IMR-90 (cell line): ENCODE measurements at regions not wholly inside any gene's neighbourhood (a gene's known extent, or its start where the extent isn't known, plus 50 kb on each side); places are given as distances from the start of the nearest gene placed in this dataset.

ENCODE experiments used
- ATAC-seq: fragments of 200-7000 bp; cut with Tn5 transposase; 2 replicates; pipeline ENCODE4 v1.9.1; 2020; ENCODE audit warnings: low read depth, mild to moderate bottlenecking, moderate library complexity
- BruUV-seq: library from RNA; stranded (reverse); fragments of 400-500 nt; replicated peaks from 2 replicates; lab custom pipeline; 2021; lab: Mats Ljungman, UMichigan
- CTCF ChIA-PET: fragments of 300-600 bp; formaldehyde crosslinking; extraction: SDS; loops from one replicate; lab custom pipeline; 2021; ENCODE audit warnings: antibody characterized with exemption; lab: Yijun Ruan, JAX
- POLR2A ChIA-PET: fragments of 300-600 bp; sonication (Branson Sonifier 250); formaldehyde crosslinking; loops from one replicate; lab custom pipeline; 2022; ENCODE audit warnings: antibody characterized with exemption; ENCODE audit not compliant: unreplicated experiment; lab: Charles Lee
- DNase-seq: peaks from one replicate; pipeline ENCODE4 v3.0.0; 2013
- H2AFZ ChIP-seq: replicated peaks from 2 replicates; pipeline ENCODE3; 2013; ENCODE audit warnings: low read length, mild to moderate bottlenecking; ENCODE audit not compliant: poor library complexity
- H2AK5ac ChIP-seq: 2 replicates; pipeline ENCODE4 v1.6.1; 2013; ENCODE audit warnings: low read depth, low read length, inconsistent platforms
- H2AK9ac ChIP-seq: replicated peaks from 2 replicates; pipeline ENCODE3; 2013; ENCODE audit warnings: mild to moderate bottlenecking, low read depth, low read length, moderate library complexity; ENCODE audit not compliant: poor library complexity
- H2BK120ac ChIP-seq: 2 replicates; pipeline ENCODE4 v1.6.1; 2013; ENCODE audit warnings: low read depth, low read length, inconsistent platforms
- H2BK15ac ChIP-seq: 3 replicates; pipeline ENCODE4 v1.6.1; 2013; ENCODE audit warnings: low read depth, low read length, inconsistent platforms
- H2BK20ac ChIP-seq: 2 replicates; pipeline ENCODE4 v1.6.1; 2013; ENCODE audit warnings: low read depth, mild to moderate bottlenecking, inconsistent platforms, low read length, moderate library complexity
- H2BK5ac ChIP-seq: 2 replicates; pipeline ENCODE4 v1.6.1; 2013; ENCODE audit warnings: mild to moderate bottlenecking, low read depth, low read length, inconsistent platforms; ENCODE audit not compliant: poor library complexity, severe bottlenecking
- H3K14ac ChIP-seq: replicated peaks from 2 replicates; pipeline ENCODE4 v1.6.1; 2013; ENCODE audit warnings: low read depth, low read length, inconsistent platforms
- H3K18ac ChIP-seq: 2 replicates; pipeline ENCODE4 v1.6.1; 2013; ENCODE audit warnings: low read depth, low read length, control low read depth
- H3K23ac ChIP-seq: 2 replicates; pipeline ENCODE4 v1.6.1; 2013; ENCODE audit warnings: low read depth, low read length, inconsistent platforms
- H3K27ac ChIP-seq: 2 replicates; pipeline ENCODE4 v1.5.1; 2013; ENCODE audit warnings: mild to moderate bottlenecking, control low read depth, low read length; ENCODE audit not compliant: insufficient read depth
- H3K27me3 ChIP-seq: 2 replicates; pipeline ENCODE4 v1.6.1; 2013; ENCODE audit warnings: low read length; ENCODE audit not compliant: control insufficient read depth, insufficient read depth
- H3K36me3 ChIP-seq: 2 replicates; pipeline ENCODE4 v1.6.1; 2013; ENCODE audit warnings: low read length, mixed read lengths; ENCODE audit not compliant: control insufficient read depth, insufficient read depth
- H3K4ac ChIP-seq: 2 replicates; pipeline ENCODE4 v1.6.1; 2013; ENCODE audit warnings: low read depth, low read length, inconsistent platforms
- H3K4me1 ChIP-seq: 2 replicates; pipeline ENCODE4 v1.6.1; 2013; ENCODE audit warnings: low read length, mixed read lengths; ENCODE audit not compliant: control insufficient read depth, insufficient read depth
- H3K4me2 ChIP-seq: 2 replicates; pipeline ENCODE4 v1.6.1; 2013; ENCODE audit warnings: low read depth, mild to moderate bottlenecking, control low read depth, low read length, moderate library complexity
- H3K4me3 ChIP-seq: 2 replicates; pipeline ENCODE4 v1.5.1; 2013; ENCODE audit warnings: low read depth, mild to moderate bottlenecking, control low read depth, low read length, moderate library complexity; ENCODE audit not compliant: insufficient read depth
- H3K56ac ChIP-seq: 2 replicates; pipeline ENCODE4 v1.6.1; 2013; ENCODE audit warnings: low read length, inconsistent platforms; ENCODE audit not compliant: insufficient read depth; ENCODE audit errors: extremely low read depth
- H3K79me1 ChIP-seq, 2 experiments: 2 replicates each; pipeline ENCODE4 v1.6.1; 2013; ENCODE audit warnings: low read length in 2 of 2, inconsistent platforms in 1 of 2, low read depth in 1 of 2
- H3K9ac ChIP-seq: 2 replicates; pipeline ENCODE4 v1.6.1; 2013; ENCODE audit warnings: low read depth, low read length, control low read depth
- H3K9me1 ChIP-seq: 2 replicates; pipeline ENCODE4 v1.6.1; 2013; ENCODE audit warnings: low read length, inconsistent platforms; ENCODE audit not compliant: insufficient read depth
- H3K9me3 ChIP-seq: 2 replicates; pipeline ENCODE4 v1.6.1; 2013; ENCODE audit warnings: low read length; ENCODE audit not compliant: control insufficient read depth, insufficient read depth
- H4K20me1 ChIP-seq: 2 replicates; pipeline ENCODE4 v1.6.1; 2013; ENCODE audit warnings: low read length, inconsistent platforms; ENCODE audit not compliant: insufficient read depth
- H4K5ac ChIP-seq: 2 replicates; pipeline ENCODE4 v1.6.1; 2013; ENCODE audit warnings: mild to moderate bottlenecking, low read depth, low read length, control low read depth
- H4K8ac ChIP-seq, 2 experiments: 2 replicates each; pipeline ENCODE4 v1.6.1; 2013; ENCODE audit warnings: low read depth in 2 of 2, low read length in 2 of 2, control low read depth in 1 of 2, inconsistent platforms in 1 of 2
- H4K91ac ChIP-seq: 2 replicates; pipeline ENCODE4 v1.6.1; 2013; ENCODE audit warnings: low read depth, low read length, inconsistent platforms; ENCODE audit not compliant: insufficient read depth
- BHLHE40 ChIP-seq: fragments of 150-350 bp; IDR thresholded peaks from 2 replicates; pipeline ENCODE4 v1.6.1; 2016; ENCODE audit warnings: mild to moderate bottlenecking, low read depth, low read length
- CEBPB ChIP-seq: IDR thresholded peaks from 2 replicates; pipeline ENCODE4 v1.6.1; 2012; ENCODE audit warnings: low read depth, low read length, improper control_type of control experiment
- CHD1 ChIP-seq: IDR thresholded peaks from 2 replicates; pipeline ENCODE4 v1.6.1; 2012; ENCODE audit warnings: low read depth, low read length, improper control_type of control experiment
- CTCF ChIP-seq: conservative IDR thresholded peaks from 2 replicates; pipeline ENCODE4 v1.5.1; 2012; ENCODE audit warnings: mild to moderate bottlenecking, low read depth, low read length, improper control_type of control experiment
- ELK1 ChIP-seq: fragments of 150-350 bp; IDR thresholded peaks from 2 replicates; pipeline ENCODE4 v1.6.1; 2016; ENCODE audit warnings: low read depth, mild to moderate bottlenecking, low read length, moderate library complexity, borderline replicate concordance
- FOS ChIP-seq: fragments of 150-350 bp; IDR thresholded peaks from 2 replicates; pipeline ENCODE4 v1.6.1; 2016; ENCODE audit warnings: low read depth, low read length
- MAFK ChIP-seq: IDR thresholded peaks from 2 replicates; pipeline ENCODE4 v1.6.1; 2012; ENCODE audit warnings: low read depth, low read length, improper control_type of control experiment
- MAZ ChIP-seq: IDR thresholded peaks from 2 replicates; pipeline ENCODE4 v1.6.1; 2012; ENCODE audit warnings: low read depth, mild to moderate bottlenecking, low read length, improper control_type of control experiment, moderate library complexity, borderline replicate concordance
- MXI1 ChIP-seq: IDR thresholded peaks from 2 replicates; pipeline ENCODE4 v1.6.1; 2012; ENCODE audit warnings: low read depth, mild to moderate bottlenecking, low read length, moderate library complexity, borderline replicate concordance
- NFE2L2 ChIP-seq: fragments of 150-350 bp; IDR thresholded peaks from 2 replicates; pipeline ENCODE4 v1.6.1; 2016; ENCODE audit warnings: low read depth, mild to moderate bottlenecking, low read length
- POLR2A ChIP-seq: IDR thresholded peaks from 2 replicates; pipeline ENCODE4 v1.6.1; 2012; ENCODE audit warnings: mild to moderate bottlenecking, low read depth, low read length
- RCOR1 ChIP-seq: IDR thresholded peaks from 2 replicates; pipeline ENCODE4 v1.6.1; 2012; ENCODE audit warnings: mild to moderate bottlenecking, low read length, improper control_type of control experiment; ENCODE audit not compliant: insufficient replicate concordance
- USF2 ChIP-seq: fragments of 150-350 bp; IDR thresholded peaks from 2 replicates; pipeline ENCODE4 v1.6.1; 2017; ENCODE audit warnings: mild to moderate bottlenecking, antibody characterized with exemption, low read length, low read depth
- WGBS, 2 experiments: methylation state at CpG; one replicate each; pipeline versions ENCODE4 v1.1.5 to v1.1.7; 2013; ENCODE audit warnings: missing lambda C conversion rate in 2 of 2; ENCODE audit not compliant: insufficient read length in 1 of 2; ENCODE audit errors: extremely low coverage in 2 of 2; 5-methylcytosine and 5-hydroxymethylcytosine counted together
- dilution Hi-C: fragments of 300-500 bp; cut with HindIII; formaldehyde crosslinking; loops from one replicate; pipeline ENCODE4 v1.14.3; 2018; ENCODE audit warnings: low sequenced_read_pairs; ENCODE audit not compliant: unreplicated experiment
- in situ Hi-C: fragments of 300-500 bp; cut with MboI; formaldehyde crosslinking; loops from 3 replicates; pipeline ENCODE4 v1.14.3; 2019; ENCODE audit warnings: low sequenced_read_pairs, inconsistent platforms, mixed read lengths
- intact Hi-C: fragments of 100-400 bp; cut with micrococcal nuclease; formaldehyde crosslinking; loops from 2 replicates; pipeline ENCODE4 v1.10.0; 2022

GRCh38 chr3:13740795-13741194 is 139.1 kb downstream of the WNT7A start:
- Histone ChIP-seq H4K20me1 (no peaks in the 10 kb centered on the region), H3K9me1 (no peaks in the 10 kb centered on the region), H3K27ac (no peak overlapping the region), H2AFZ (no peak overlapping the region), H4K91ac (no peak overlapping the region), H3K4ac (no peak overlapping the region), H2BK120ac (no peak overlapping the region), H4K5ac (no peak overlapping the region), H2BK15ac (no peak overlapping the region), H2AK5ac (no peak overlapping the region), H3K4me3 (no peak overlapping the region), H3K14ac (no peak overlapping the region), H2AK9ac (no peak overlapping the region), H2BK20ac (no peak overlapping the region), H3K56ac (no peak overlapping the region), H3K23ac (no peak overlapping the region), H3K36me3 (no peaks in the 10 kb centered on the region), H3K4me1 (no peaks in the 10 kb centered on the region), H2BK5ac (no peak overlapping the region), H3K9me3 (no peaks in the 10 kb centered on the region), H3K79me1 (no peaks in the 10 kb centered on the region), H3K4me2 (no peak overlapping the region), H4K8ac (no peak overlapping the region), H3K27me3 (no peaks in the 10 kb centered on the region), H3K9ac (no peak overlapping the region), H3K18ac (no peak overlapping the region)
- dilution Hi-C loops, result no loop called here
- in situ Hi-C loops, result no loop called here
- ChIA-PET CTCF (no interaction called here), POLR2A (no interaction called here)
- ATAC-seq, result no peak
- intact Hi-C loops, result no loop called here
- BruUV-seq, result no TSS peak
- 72% methylated on average over 2 of the region's 4 CpGs; no CpG with 5 or more reads in 1 of the 2 experiments for WGBS, 2 experiments
- DNase-seq, result no peak
- TF ChIP-seq CTCF (no peak), CEBPB (no peak), MAZ (no peak), CHD1 (no peak), NFE2L2 (no peak), MAFK (no peak), USF2 (no peak), RCOR1 (no peak), BHLHE40 (no peak), POLR2A (no peak), MXI1 (no peak), ELK1 (no peak), FOS (no peak)
